ENCODE measurements at regions not wholly inside any gene's neighbourhood (a gene's known extent, or its start where the extent isn't known, plus 50 kb on each side); places are given as distances from the start of the nearest gene placed in this dataset.

GRCh38 chr7:19215412-19215811 lies 70.2 kb upstream of the FERD3L start:
- TF ChIP-seq CTCF (IDR thresholded peaks at IDR 0.05; ENCODE audit: insufficient read depth, low read length, poor library complexity, severe bottlenecking) (no peak), EZH2phosphoT487 (conservative IDR thresholded peaks at IDR 0.05; ENCODE audit: low read length) (no peak)
